ENCODE measurements at regions not wholly inside any gene's neighbourhood (a gene's known extent, or its start where the extent isn't known, plus 50 kb on each side); places are given as distances from the start of the nearest gene placed in this dataset.

- H3K4me1 ChIP-seq: peaks cover 13% of the 10 kb centered on the region
- no peaks in the 10 kb centered on the region for H3K9me3 ChIP-seq
- no peaks in the 10 kb centered on the region for H3K27me3 ChIP-seq
- no peak for DNase-seq
- H3K36me3 ChIP-seq: no peaks in the 10 kb centered on the region
- no peak for TF ChIP-seq CTCF (IDR thresholded peaks at IDR 0.05; ENCODE audit: low read depth, low read length)
- H3K4me3 ChIP-seq (ENCODE audit: low read depth, low read length): no peak overlapping the region
These were observed 165.8 kb downstream of the KCTD12 start for GRCh38 chr13:76720416-76720815.

GRCh38 chr13:76719955-76720354, 166.2 kb downstream of the KCTD12 start:
- peaks cover 13% of the 10 kb centered on the region for H3K4me1 ChIP-seq
- H3K36me3 ChIP-seq: no peaks in the 10 kb centered on the region
- DNase-seq: no peak
- no peak for TF ChIP-seq CTCF (IDR thresholded peaks at IDR 0.05; ENCODE audit: low read depth, low read length)
- no peak overlapping the region for H3K4me3 ChIP-seq (ENCODE audit: low read depth, low read length)
- H3K9me3 ChIP-seq: no peaks in the 10 kb centered on the region
- H3K27me3 ChIP-seq: no peaks in the 10 kb centered on the region

GRCh38 chr13:76717092-76717491, 169.1 kb downstream of the KCTD12 start:
- peak; percentile 56 for DNase-seq
- no peaks in the 10 kb centered on the region for H3K9me3 ChIP-seq
- H3K4me3 ChIP-seq (ENCODE audit: low read depth, low read length): no peak overlapping the region
- H3K36me3 ChIP-seq: no peaks in the 10 kb centered on the region
- H3K27me3 ChIP-seq: no peaks in the 10 kb centered on the region
- no peak for TF ChIP-seq CTCF (IDR thresholded peaks at IDR 0.05; ENCODE audit: low read depth, low read length)
- peaks cover 13% of the 10 kb centered on the region for H3K4me1 ChIP-seq

GRCh38 chr13:76715621-76716020, 170.6 kb downstream of the KCTD12 start:
- Histone ChIP-seq H3K36me3 (no peaks in the 10 kb centered on the region), H3K9me3 (no peaks in the 10 kb centered on the region), H3K4me1 (peaks cover 13% of the 10 kb centered on the region), H3K27me3 (no peaks in the 10 kb centered on the region), H3K4me3 (ENCODE audit: low read depth, low read length) (no peak overlapping the region)
- no peak for DNase-seq
- no peak for TF ChIP-seq CTCF (IDR thresholded peaks at IDR 0.05; ENCODE audit: low read depth, low read length)

- no peak for DNase-seq
- H3K4me1 ChIP-seq: peaks cover 13% of the 10 kb centered on the region
- no peaks in the 10 kb centered on the region for H3K27me3 ChIP-seq
- H3K36me3 ChIP-seq: no peaks in the 10 kb centered on the region
- no peak overlapping the region for H3K4me3 ChIP-seq (ENCODE audit: low read depth, low read length)
- TF ChIP-seq CTCF (IDR thresholded peaks at IDR 0.05; ENCODE audit: low read depth, low read length): no peak
- H3K9me3 ChIP-seq: no peaks in the 10 kb centered on the region
These were observed 171.1 kb downstream of the KCTD12 start for GRCh38 chr13:76715075-76715474.

GRCh38 chr13:76713280-76713679, 172.9 kb downstream of the KCTD12 start:
- Histone ChIP-seq H3K4me1 (peaks cover 13% of the 10 kb centered on the region), H3K27me3 (no peaks in the 10 kb centered on the region), H3K36me3 (no peaks in the 10 kb centered on the region), H3K9me3 (no peaks in the 10 kb centered on the region), H3K4me3 (ENCODE audit: low read depth, low read length) (no peak overlapping the region)
- DNase-seq: no peak
- no peak for TF ChIP-seq CTCF (IDR thresholded peaks at IDR 0.05; ENCODE audit: low read depth, low read length)
